NCI-H2029 (cell line): ENCODE measurements at regions not wholly inside any gene's neighbourhood (a gene's known extent, or its start where the extent isn't known, plus 50 kb on each side); places are given as distances from the start of the nearest gene placed in this dataset.
A peak's percentile ranks its signal among the peaks of the same experiment; 100 is the strongest.

Experiments
- DNase-seq: peaks from one replicate; lab custom pipeline; 2025; lab: John Stamatoyannopoulos, UW

DNA sequence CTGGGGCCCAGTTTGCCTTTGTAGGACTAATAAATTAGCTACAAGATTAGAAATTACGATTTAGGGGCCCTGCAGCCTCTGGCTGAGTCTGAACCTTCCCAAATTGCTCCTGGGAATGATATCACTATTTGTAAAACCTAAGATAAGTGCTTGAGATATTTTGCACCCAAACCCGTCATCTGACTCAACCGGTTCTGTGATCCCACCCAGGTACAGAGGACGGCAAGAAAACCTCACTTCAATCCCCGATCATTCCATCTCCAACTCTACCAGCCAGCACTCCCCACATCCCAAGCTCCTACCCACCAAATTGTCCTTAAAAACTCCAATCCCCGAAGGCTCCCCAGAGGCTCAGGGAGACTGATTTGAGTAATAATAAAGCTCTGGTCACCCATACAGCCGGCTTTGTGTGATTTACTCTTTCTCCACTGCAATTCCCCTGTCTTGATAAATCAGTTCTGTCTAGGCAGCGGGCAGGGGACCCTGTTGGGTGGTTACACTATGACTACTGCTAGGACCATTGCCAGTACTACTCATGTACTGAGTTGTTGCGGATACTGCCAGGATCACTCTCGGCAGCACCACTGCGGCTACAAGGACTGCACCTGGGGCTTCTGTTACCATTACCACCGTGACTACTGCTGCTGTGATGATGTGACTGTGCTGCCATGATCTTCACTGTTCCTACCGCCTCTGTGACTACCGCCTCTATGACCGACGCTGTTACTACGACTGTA lies 73.1 kb downstream of the IRF8 start:
- DNase-seq, result no peak

DNA sequence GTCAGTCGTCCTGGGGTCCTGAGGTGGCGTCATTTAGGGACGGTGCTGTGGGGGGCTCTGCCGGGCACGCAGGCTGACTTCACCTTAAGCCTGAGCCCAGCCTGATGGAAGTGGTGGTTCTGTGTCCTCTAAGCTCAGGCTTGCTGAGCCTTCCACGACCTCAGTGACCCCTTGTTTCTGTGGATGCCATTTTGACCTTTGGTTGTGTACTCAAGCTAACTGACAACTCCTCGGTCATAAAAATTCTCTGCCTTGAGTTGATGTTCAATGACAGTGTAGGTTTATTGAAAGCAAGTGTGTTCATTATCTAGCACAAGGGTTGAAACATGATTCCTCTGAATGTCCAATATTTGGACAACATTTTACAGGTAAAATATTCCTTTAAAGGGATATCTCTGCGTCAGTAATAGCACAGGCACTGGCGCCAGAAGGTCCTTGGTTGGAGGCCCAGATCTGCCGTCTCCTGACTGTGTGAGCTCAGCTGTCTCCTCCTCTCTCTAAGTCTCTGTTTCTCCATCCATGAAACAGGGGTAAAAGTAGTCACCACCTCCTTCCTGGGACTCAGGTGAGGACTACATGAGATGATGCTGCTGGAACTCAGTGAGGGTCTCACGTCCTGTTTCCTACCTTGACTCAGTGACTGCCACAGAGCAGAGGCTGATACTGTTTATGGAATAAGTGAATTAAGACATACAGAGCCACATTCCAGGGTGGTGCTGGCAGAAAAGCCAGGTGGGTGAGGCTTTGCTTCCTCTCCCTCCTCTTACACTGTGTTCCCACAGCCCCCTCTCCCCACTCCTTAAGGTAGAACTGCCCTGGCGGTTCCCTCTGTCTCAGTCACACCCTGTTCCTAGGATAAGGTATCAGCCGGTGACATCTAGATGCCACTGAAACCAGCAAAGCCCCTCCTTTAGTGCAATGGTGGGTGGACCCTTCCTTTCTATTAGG lies 75.7 kb downstream of the IRF8 start:
- peak; percentile 48 for DNase-seq

- DNase-seq, result no peak
These were observed 76.6 kb downstream of the IRF8 start for GRCh38 chr16:85975451-85975981.

DNA sequence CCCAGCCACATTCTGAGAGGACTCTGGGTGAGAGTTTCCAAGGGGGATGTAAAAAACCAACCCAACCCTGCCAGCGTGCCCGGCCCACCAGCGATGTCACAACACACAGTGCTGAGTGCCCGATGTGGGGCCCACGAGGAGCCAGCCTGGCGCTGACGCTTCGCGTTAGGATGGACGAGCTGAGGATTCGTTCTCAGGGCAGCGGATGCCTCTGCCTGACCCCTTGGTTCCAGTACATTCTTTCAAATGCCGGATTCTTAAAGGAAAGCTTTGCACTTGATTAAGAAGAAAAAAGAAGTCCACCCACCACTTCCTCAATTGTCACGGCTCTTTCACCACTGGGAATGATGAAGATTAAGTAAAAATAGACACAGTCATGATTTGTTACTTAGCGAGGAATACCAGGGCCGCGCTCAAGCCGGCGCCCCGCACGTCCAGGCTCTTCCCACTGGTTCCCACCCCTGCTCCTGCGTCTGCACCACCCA lies 79.4 kb downstream of the IRF8 start:
- no peak for DNase-seq

- DNase-seq, result no peak
These were observed 80.0 kb downstream of the IRF8 start for GRCh38 chr16:85978976-85979375.

GRCh38 chr16:85979605-85980004 lies 80.6 kb downstream of the IRF8 start:
- no peak for DNase-seq

- DNase-seq, result no peak
These were observed 81.7 kb downstream of the IRF8 start for GRCh38 chr16:85980686-85981085.

DNA sequence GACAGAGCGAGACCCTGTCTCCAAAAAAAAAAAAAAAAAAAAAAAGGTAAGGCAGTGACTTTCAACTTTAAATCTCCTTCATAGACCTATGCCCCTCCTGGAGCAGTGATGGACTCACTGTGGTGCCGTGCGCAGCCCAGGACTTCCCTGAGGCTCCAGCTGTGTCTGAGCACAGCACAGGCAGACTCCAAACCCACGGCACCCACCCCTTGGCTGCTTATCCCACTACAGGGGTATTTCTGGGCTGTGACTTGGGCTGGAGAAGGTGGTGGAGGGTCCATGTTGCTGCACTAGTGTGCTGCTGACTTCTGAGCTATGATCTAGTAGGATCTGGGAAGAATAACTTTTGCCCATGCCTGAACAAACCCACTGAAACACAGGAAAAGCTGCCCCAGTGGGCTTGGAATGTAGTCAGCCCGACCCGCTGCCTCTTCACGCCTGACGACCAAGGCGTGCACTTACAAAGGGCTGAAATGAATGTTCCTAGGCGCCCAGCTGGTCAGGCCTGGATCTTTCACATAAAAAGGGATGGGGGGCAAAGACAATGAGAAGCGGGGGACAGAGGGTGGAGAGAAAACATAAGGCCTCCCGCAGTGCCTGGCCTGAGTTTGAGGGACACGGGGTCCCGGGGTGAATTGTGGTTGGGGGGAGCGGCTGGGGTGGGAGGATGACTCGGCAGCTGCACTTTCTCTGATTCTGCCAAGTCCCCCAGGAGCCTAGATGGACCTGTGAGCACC lies 83.0 kb downstream of the IRF8 start:
- no peak for DNase-seq

DNA sequence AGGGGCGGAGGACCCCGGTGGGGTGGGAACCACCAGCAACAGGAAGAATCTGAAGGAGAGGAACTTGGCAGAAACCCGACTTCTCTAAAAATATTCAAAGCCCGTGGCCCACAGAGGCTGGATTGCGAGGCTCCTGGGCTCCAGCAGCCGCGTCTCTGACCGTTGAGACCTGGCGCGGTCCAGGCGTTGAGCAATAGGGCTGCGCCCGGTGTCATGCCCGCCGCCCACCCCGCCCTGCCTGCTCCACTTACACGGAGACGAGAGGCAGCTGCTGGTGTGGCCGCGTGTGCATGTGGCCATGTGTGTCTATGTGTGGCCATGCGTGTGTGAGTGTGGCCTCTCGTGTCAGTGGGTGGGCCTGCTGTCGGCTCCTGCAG lies 83.6 kb downstream of the IRF8 start:
- DNase-seq, result no peak

GRCh38 chr16:85983064-85983463 lies 84.1 kb downstream of the IRF8 start:
- no peak for DNase-seq

DNA sequence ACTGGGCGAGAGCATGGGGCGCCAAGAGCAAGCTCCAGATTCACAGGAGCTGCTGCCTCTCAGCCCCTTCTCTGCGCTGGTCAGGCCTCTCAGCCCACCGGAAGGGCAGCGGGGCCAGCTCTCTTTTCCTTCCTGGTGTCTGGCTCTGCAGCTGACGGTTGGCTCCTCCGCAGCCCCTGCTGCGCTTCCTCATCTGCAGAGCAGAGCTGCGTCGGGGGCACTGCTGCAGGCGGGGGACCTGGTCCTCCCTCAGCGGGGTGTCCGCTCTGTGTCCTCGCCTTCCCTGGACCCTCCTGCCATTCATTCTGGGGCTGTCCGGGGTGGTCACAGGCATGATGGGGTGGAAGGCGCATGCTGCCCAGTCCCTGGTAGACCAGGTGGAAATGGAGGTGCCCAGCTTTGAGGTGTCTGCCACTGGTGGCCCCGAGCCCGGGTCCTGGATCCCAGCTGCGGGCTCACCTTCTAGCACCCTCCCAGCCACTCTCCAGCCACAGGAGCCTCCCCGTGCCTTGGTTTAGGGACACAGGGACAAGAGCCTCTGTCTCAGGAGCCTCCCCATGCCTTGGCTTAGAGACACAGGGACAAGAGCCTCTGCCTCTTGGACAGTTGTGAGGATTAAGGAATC lies 84.8 kb downstream of the IRF8 start:
- no peak for DNase-seq

DNA sequence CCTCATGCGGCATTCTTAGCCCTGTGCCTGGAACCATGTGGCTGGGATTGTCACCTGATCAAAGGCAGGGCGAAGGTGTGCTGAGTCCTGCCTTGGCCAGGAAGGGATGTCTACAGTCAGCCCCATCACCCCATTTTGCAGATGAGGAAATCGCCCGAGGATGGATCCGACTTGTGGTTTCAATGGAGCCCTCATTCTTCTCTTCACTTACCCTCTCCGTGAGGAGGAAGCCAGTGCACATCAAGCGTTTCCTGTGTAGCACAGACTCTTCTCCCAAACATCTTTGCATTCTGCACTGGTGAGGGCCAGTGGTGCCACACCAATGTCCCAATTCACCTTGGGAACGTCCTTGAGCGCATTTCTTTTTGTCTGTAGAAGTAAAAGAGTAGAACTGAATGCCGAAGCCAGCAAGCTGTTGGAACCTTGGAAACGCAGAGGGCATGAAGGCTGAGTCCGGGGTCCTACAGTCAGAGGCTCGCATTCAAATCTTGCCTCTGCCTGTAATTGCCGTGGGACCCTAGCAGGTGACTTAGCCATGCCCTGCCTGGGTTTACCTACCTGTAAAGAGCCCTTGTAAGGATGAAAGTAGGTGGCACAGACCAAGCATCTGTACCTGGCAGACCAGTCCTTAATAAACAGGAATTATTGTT lies 85.4 kb downstream of the IRF8 start:
- DNase-seq, result no peak

DNA sequence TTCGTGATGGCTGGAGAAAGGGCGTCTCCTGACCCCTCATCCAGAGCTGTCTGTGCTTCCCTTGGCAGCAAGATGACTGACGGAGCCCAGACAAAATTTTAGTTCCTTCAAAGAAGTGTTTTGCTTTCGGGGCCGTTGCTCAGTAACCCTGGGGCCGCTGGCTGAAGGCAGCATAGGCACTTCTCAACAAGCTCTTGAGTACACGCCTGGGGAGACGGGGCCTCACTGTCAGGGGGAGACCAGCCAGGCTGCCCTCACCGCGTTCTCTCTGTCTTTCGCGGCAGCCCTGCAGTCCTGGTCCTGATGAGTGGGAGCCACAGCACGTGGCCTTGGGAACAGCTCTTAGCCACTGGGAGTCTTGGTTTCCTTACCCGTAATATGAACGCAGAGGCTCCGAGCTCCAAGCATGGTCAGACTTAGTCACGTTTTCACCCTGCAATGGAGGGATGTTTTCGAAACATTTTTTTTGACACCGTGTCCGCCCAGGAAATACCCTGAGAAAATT lies 86.0 kb downstream of the IRF8 start:
- no peak for DNase-seq

DNA sequence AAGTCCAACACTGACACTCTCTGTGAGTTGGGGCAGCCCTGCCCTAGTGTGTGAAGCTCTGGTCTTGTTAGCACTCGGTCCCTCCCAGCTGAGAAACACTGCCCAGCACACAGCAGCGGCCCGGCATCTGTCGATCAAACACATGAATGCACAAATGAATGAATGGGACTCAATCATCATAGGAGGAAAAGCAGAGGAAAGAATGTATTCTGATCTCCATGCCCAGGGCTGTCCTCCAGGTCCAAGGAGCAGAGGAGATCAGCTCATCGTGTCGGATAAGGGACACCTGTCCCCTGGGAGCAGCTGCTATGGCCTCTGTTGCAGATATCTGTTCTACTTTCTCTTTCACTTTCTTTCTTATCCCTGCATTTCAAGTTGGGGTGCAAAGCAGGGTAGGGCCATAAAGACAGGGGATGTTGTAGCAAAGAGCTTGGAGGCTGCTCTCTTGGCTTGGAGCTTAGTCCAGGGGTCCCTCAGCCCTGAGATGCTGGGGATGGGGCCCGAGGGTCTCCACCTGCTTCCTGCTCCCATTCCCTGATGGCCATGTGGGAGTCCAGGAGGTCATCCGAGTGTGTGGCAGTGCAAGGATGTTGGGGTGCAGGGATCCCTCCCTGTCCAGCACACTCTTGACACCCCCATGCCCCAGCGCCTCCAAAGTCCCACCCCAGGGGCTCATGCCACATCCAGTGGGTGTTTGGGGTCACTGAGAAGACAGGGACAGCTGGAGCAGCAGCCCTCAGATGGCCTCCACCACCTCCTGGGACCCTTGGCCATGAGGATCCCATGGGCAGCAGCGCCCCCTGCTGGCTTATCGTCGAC lies 88.2 kb downstream of the IRF8 start:
- DNase-seq, result no peak

DNA sequence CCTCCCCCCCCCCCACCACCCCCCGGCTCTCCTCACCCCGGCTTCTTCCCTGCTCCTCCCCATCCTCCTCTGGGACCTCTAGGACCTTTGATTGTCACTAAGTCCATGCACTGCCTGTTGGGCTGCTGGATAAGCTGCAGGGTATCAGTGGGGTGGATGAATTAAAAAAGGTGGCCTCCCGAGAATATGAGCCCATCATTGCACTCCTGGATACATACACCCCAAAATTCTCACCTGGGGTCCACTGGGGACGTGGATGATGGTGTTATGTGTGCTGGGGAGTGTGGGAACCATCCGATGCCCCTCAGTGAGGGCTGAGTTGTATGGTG lies 88.8 kb downstream of the IRF8 start:
- no peak for DNase-seq

- DNase-seq, result no peak
These were observed 89.3 kb downstream of the IRF8 start for GRCh38 chr16:85988306-85988705.

- DNase-seq, result no peak
These were observed 89.9 kb downstream of the IRF8 start for GRCh38 chr16:85988723-85989313.

DNA sequence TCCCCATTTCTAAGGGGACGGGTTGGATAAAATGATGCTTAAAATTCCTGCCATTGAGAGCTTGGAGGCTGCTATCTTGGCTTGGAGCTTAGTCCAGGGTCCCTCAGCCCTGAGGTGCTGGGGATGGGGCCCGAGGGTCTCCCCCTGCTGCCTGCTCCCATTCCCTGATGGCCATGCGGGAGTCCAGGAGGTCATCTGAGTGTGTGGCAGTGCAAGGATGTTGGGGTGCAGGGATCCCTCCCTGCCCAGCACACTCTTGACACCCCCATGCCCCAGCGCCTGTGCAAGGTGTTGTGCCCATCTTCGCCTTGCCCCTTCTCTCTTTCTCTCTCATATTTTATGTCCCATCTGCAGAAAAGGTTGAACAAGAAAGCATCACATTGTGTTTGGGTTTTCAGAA lies 90.4 kb downstream of the IRF8 start:
- DNase-seq, result no peak

- no peak for DNase-seq
These were observed 91.1 kb downstream of the IRF8 start for GRCh38 chr16:85989863-85990643.
